GM12872 (cell line): ENCODE measurements at regions not wholly inside any gene's neighbourhood (a gene's known extent, or its start where the extent isn't known, plus 50 kb on each side); places are given as distances from the start of the nearest gene placed in this dataset.

ENCODE experiments used
- CTCF ChIP-seq: IDR thresholded peaks from 3 replicates; pipeline ENCODE4 v1.5.1; 2011; ENCODE audit warnings: low read depth, mild to moderate bottlenecking, low read length, moderate library complexity; ENCODE audit not compliant: insufficient read depth

DNA sequence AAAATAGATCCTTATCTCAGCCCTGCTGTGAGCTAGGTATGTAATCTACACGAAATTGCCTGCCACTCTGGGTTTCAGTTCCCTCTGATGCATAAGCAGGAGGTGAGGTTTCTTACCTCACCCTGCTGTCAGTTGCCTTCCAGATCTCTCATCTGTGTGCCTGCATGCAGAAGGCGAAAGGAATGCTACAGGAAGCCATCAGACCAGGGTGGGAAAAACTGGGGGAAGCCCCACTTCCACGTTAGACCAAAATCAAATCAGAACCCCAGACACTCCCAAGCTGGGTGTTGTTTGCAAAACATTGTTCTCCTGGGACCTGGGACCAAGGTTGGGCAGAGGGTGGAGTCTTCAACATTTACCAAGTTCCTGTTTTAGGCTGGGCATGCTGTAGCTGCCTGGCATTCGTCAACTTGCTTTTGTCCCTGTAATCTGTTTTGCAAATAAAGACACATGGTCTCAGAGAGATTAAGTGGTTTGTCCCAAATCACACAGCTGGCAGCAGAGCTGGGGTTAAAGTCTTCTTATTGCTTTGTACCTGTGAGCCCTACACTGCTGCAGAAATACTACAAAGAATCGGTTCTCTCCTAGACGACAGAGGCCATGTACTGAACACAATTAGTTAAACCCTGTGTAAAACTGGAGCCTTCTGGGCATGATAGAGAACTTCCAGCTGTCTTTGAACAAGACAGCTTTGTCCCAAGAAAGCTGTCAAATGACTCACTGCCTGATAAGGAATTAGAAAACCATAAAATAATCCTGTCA lies 389.7 kb upstream of the RUNX1 start:
- no peak for TF ChIP-seq CTCF

DNA sequence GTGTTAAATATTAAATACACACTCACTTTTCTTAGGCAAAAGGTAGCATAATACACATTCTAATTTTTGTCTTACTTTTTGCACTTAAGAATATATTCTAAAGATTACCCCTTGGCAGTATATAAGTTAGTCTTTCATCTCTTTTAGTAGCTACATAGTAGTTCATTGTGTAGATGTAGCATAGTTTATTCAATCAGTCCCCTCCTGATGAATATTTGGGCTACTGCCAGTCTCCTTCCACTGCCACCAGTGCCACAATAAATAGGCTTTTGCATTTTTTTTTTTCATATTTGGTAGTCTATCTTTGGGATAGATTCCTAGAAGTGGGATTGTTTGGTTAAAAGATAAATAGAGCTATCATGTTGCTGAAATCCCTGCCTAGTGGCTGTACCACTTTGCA lies 388.8 kb upstream of the RUNX1 start:
- no peak for TF ChIP-seq CTCF

DNA sequence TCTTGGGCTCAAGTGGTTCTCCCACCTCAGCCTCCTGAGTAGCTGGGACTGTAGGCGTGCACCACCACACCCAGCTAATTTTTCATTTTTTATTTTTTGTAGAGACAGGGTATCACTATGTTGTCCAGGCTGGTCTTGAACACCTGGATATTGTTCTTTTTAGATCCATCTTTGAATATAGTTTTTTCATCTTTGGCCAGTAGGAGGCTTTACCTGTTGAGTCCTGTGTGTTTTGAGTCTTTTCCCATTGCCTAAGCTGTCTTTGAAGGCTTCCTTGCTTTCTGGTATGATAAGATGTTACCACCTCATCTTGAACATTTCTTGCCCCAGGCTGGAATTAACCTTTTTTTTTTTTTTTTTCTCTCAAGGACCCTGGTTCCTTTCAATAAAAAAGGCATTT lies 387.8 kb upstream of the RUNX1 start:
- peak; percentile 14; the same call in 1 of the 3 replicates for TF ChIP-seq CTCF

DNA sequence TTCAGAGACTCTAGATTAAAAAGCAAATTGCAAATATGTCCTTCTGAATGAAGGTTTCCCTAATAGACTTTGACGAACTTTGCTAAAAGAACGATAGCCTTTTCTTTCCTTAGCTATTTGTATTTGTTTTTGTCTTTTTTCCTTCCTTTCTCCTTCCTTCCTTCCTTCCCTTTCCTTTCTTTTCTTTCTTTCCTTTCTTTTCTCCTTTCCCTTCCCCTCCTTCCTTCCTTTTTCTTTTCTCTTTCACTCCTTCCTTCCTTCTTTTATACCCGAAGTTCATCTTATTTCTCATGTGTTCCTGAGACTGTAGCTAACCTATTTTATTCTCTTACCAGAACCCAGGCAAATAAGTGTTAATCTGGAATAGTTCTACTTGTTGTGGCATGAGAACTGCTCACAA lies 381.2 kb upstream of the RUNX1 start:
- no peak for TF ChIP-seq CTCF

DNA sequence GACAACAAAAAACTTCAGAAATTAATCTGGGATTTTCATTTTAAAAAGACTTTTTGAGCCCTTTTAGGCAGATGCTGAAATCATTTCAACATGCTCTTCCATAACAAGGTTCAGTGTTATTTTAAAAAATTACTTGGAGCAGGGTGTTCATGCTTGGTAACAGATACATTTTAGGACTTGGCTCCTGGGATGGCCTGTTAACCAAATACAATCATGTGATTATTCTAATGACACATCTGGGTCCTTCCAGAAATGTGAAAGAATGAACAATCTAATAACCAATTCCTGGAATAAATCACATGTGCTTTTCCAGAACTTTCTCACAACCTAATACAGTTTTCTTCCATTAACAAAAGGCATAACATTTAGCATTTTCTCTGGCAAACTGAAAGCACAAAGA lies 379.8 kb upstream of the RUNX1 start:
- no peak for TF ChIP-seq CTCF

DNA sequence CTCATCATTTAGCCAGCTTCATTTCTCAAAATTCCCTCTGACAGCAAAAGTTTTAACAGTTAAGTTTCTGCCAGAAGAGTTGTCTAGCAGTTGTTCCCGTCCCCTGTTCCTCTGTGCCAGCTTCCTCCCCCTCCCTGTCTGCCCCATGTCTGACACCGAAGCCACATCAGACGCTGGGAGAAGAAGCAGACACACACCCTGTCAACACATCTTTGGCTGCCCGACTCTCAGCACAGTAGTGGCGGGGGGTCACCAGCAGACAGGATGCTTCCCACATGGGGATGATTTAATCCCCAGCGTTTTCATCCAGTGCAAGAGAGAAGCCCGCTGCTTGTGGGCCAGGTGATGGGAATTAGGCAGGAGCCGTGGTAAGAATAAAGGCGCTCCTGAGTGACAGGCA lies 379.4 kb upstream of the RUNX1 start:
- no peak for TF ChIP-seq CTCF

GRCh38 chr21:35428001-35428320 lies 378.9 kb upstream of the RUNX1 start:
- no peak for TF ChIP-seq CTCF
